HepG2 (cell line): ENCODE measurements at regions not wholly inside any gene's neighbourhood (a gene's known extent, or its start where the extent isn't known, plus 50 kb on each side); places are given as distances from the start of the nearest gene placed in this dataset.
A peak's percentile ranks its signal among the peaks of the same experiment; 100 is the strongest.

Experiments
- ATAC-seq: fragments of 200-7000 bp; cut with Tn5 transposase; 3 replicates; pipeline ENCODE4 v1.9.1; 2020; ENCODE audit warnings: mild to moderate bottlenecking, moderate library complexity
- BruUV-seq: library from RNA; stranded (reverse); fragments of 400-500 nt; replicated peaks from 2 replicates; lab custom pipeline; 2021; lab: Mats Ljungman, UMichigan
- CTCF ChIA-PET: fragments of 300-600 bp; formaldehyde crosslinking; extraction: SDS; loops from one replicate; lab custom pipeline; 2021; ENCODE audit warnings: low total read pairs, inconsistent platforms, low intra/inter-chr PET ratio; lab: Yijun Ruan, JAX
- POLR2A ChIA-PET: fragments of 350-600 bp; sonication (Branson Sonifier 250); formaldehyde crosslinking; loops from one replicate; lab custom pipeline; 2020; ENCODE audit warnings: antibody characterized with exemption, inconsistent platforms; lab: Yijun Ruan, JAX
- DNase-seq: peaks from one replicate; pipeline ENCODE4 v3.0.0-alpha.2; 2015; ENCODE audit warnings: low spot score
- FAIRE-seq: peaks from 3 replicates; lab custom pipeline; 2011; peaks lifted over from hg19 to GRCh38; lab: Jason Lieb, UNC
- H2AFZ ChIP-seq: one replicate; pipeline ENCODE4 v1.6.1; 2011; ENCODE audit warnings: low read length, inconsistent platforms
- H3K27ac ChIP-seq: fragments of 300-600 bp; 3 replicates; pipeline ENCODE4 v1.8.0; 2011; ENCODE audit warnings: mixed run types, mild to moderate bottlenecking, mixed read lengths, low read length, inconsistent platforms; ENCODE audit not compliant: insufficient read depth; ENCODE audit errors: extremely low read length
- H3K27me3 ChIP-seq, 2 experiments: fragments of 200-600 bp in 1 of 2; 2 replicates in 1 of 2; 3 replicates in 1 of 2; pipeline versions ENCODE4 v1.6.0 to v1.8.0; 2011; ENCODE audit warnings: low read length in 2 of 2, mild to moderate bottlenecking in 2 of 2, moderate library complexity in 2 of 2, inconsistent platforms in 1 of 2; ENCODE audit not compliant: insufficient read depth in 2 of 2, control insufficient read depth in 1 of 2
- H3K36me3 ChIP-seq, 2 experiments: fragments of 200-600 bp in 1 of 2; replicated peaks in 1 of 2; 2 replicates in 1 of 2; 3 replicates in 1 of 2; pipeline versions ENCODE4 v1.5.1 to v1.8.0; 2011; ENCODE audit warnings: low read length in 2 of 2, inconsistent platforms in 1 of 2; ENCODE audit not compliant: insufficient read depth in 2 of 2, control insufficient read depth in 1 of 2
- H3K4me1 ChIP-seq: 2 replicates; pipeline ENCODE4 v1.5.1; 2012; ENCODE audit warnings: low read length, inconsistent platforms; ENCODE audit not compliant: insufficient read depth
- H3K4me2 ChIP-seq: 2 replicates; pipeline ENCODE4 v1.6.0; 2011; ENCODE audit warnings: low read depth, low read length, inconsistent platforms
- H3K4me3 ChIP-seq, 3 experiments: fragments of 200-600 bp in 1 of 3; sonication (generic), shearing (Covaris generic) in 1 of 3; replicated peaks in 1 of 3; 2 replicates each; pipeline ENCODE4 v1.5.1; 2011 to 2016; ENCODE audit warnings: low read length in 3 of 3, inconsistent platforms in 2 of 3, low read depth in 2 of 3, mild to moderate bottlenecking in 2 of 3, control low read depth in 1 of 3, mixed read lengths in 1 of 3; ENCODE audit not compliant: insufficient read depth in 1 of 3
- H3K79me2 ChIP-seq: one replicate; pipeline ENCODE4 v1.6.1; 2011; ENCODE audit warnings: low read length, inconsistent platforms; ENCODE audit not compliant: insufficient read depth
- H3K9ac ChIP-seq: 2 replicates; pipeline ENCODE4 v1.6.0; 2011; ENCODE audit warnings: mild to moderate bottlenecking, low read depth, low read length, inconsistent platforms; ENCODE audit not compliant: insufficient read depth
- H3K9me3 ChIP-seq: 2 replicates; pipeline ENCODE4 v1.5.1; 2012; ENCODE audit warnings: mild to moderate bottlenecking, low read length
- H4K20me1 ChIP-seq: 2 replicates; pipeline ENCODE4 v1.6.0; 2011; ENCODE audit warnings: inconsistent platforms, mild to moderate bottlenecking, low read length, moderate library complexity; ENCODE audit not compliant: insufficient read depth
- E2F5 ChIP-seq: sonication (generic); formaldehyde crosslinking; conservative IDR thresholded peaks from 2 replicates; pipeline ENCODE4 v1.4.0; 2020; ENCODE audit warnings: missing genetic modification reagents
- MAFF ChIP-seq: IDR thresholded peaks from 2 replicates; pipeline ENCODE4 v1.6.1; 2011; ENCODE audit warnings: low read depth, low read length, improper control_type of control experiment
- MAFK ChIP-seq, 2 experiments: IDR thresholded peaks in 1 of 2; conservative IDR thresholded peaks in 1 of 2; 2 replicates each; pipeline ENCODE4 v1.6.1; 2011; ENCODE audit warnings: improper control_type of control experiment in 2 of 2, low read length in 2 of 2
- MEIS1 ChIP-seq: sonication (generic); formaldehyde crosslinking; IDR thresholded peaks from 2 replicates; pipeline ENCODE4 v1.9.0; 2021; ENCODE audit warnings: mild to moderate bottlenecking, missing genetic modification reagents, moderate library complexity, borderline replicate concordance
- ZNF10 ChIP-seq: sonication (generic); formaldehyde crosslinking; IDR thresholded peaks from 2 replicates; pipeline ENCODE4 v1.4.0; 2020; ENCODE audit warnings: mild to moderate bottlenecking, low read depth, missing genetic modification reagents, borderline replicate concordance
- ZNF17 ChIP-seq: sonication (generic); formaldehyde crosslinking; IDR thresholded peaks from 2 replicates; pipeline ENCODE4 v1.5.0; 2020; ENCODE audit warnings: mild to moderate bottlenecking, missing genetic modification reagents
- ZNF350 ChIP-seq: sonication (generic); formaldehyde crosslinking; IDR thresholded peaks from 2 replicates; pipeline ENCODE4 v1.4.0; 2020; ENCODE audit warnings: mild to moderate bottlenecking, low read depth, missing genetic modification reagents, borderline replicate concordance
- ZNF460 ChIP-seq: sonication (generic); formaldehyde crosslinking; IDR thresholded peaks from 2 replicates; pipeline ENCODE4 v1.5.1; 2020; ENCODE audit warnings: missing genetic modification reagents, mild to moderate bottlenecking, borderline replicate concordance
- ZNF530 ChIP-seq: sonication (generic); formaldehyde crosslinking; IDR thresholded peaks from 2 replicates; pipeline ENCODE4 v1.5.0; 2020; ENCODE audit warnings: low read depth, mild to moderate bottlenecking, missing genetic modification reagents
- ZNF775 ChIP-seq: sonication (generic); formaldehyde crosslinking; IDR thresholded peaks from 2 replicates; pipeline ENCODE4 v1.4.0; 2020; ENCODE audit warnings: missing genetic modification reagents, mild to moderate bottlenecking, moderate library complexity, borderline replicate concordance
- WGBS: methylation state at CpG from one replicate; pipeline ENCODE4 v1.1.6; 2017; ENCODE audit warnings: low lambda C conversion rate; 5-methylcytosine and 5-hydroxymethylcytosine counted together
- in situ Hi-C: cut with HindIII; loops from 2 replicates; pipeline ENCODE4 v1.10.0; 2017; ENCODE audit warnings: low pct_unique_long_range_greater_than_20kb; ENCODE audit not compliant: extremely low pct_ligation_motif_present
- intact Hi-C: fragments of 100-400 bp; cut with micrococcal nuclease; formaldehyde crosslinking; loops from one replicate; pipeline ENCODE4 v1.10.0; 2022; ENCODE audit not compliant: unreplicated experiment

- Histone ChIP-seq H3K9ac (no peak overlapping the region), H3K9me3 (no peaks in the 10 kb centered on the region), H3K4me3 (no peak overlapping the region), H3K36me3 (no peaks in the 10 kb centered on the region), H3K4me2 (no peak overlapping the region), H3K4me1 (no peaks in the 10 kb centered on the region), H3K27ac (no peak overlapping the region), H3K79me2 (no peaks in the 10 kb centered on the region), H3K27me3 (peaks cover 3 to 26% of the 10 kb centered on the region in 2 experiments; a peak in 3 of 5 replicates), H2AFZ (no peak overlapping the region), H4K20me1 (no peaks in the 10 kb centered on the region)
- ChIA-PET POLR2A (no interaction called here), CTCF (no interaction called here)
- no peak for ATAC-seq
- no TSS peak for BruUV-seq
- in situ Hi-C loops (no loop called here), intact Hi-C loops (no loop called here)
- 0% methylated on average over 2 of the region's 2 CpGs for WGBS
- no peak for FAIRE-seq
- TF ChIP-seq ZNF350 (CRISPR knock-in tag) (no peak), ZNF775 (CRISPR knock-in tag) (no peak), ZNF10 (no peak), ZNF530 (CRISPR knock-in tag) (no peak), ZNF17 (CRISPR knock-in tag) (no peak), MEIS1 (CRISPR knock-in tag) (no peak), MAFK (conservative IDR thresholded peaks at IDR 0.05 in 1 of 2, IDR thresholded peaks at IDR 0.05 in 1 of 2; ENCODE audit: low read length in 2 of 2) (peak; percentile 56 to 70), E2F5 (CRISPR knock-in tag) (no peak), ZNF460 (no peak), MAFF (peak; percentile 32; the same call in 1 of the 2 replicates)
- DNase-seq: no peak
Observed at GRCh38 chr6:111956098-111956497, 82.8 kb upstream of the FYN start.
